HEK293T (cell line): ENCODE measurements at regions not wholly inside any gene's neighbourhood (a gene's known extent, or its start where the extent isn't known, plus 50 kb on each side); places are given as distances from the start of the nearest gene placed in this dataset.

Source experiments
- ARNT ChIP-seq: fragments of 450-650 bp; IDR thresholded peaks from 2 replicates; pipeline ENCODE4 v1.6.1; 2017; ENCODE audit warnings: mild to moderate bottlenecking
- BHLHE40 ChIP-seq: fragments of 450-650 bp; IDR thresholded peaks from 2 replicates; pipeline ENCODE4 v1.6.1; 2016; ENCODE audit warnings: mild to moderate bottlenecking, moderate library complexity, borderline replicate concordance
- ELF4 ChIP-seq: fragments of 450-650 bp; IDR thresholded peaks from 2 replicates; pipeline ENCODE4 v1.6.1; 2017; ENCODE audit warnings: antibody characterized with exemption
- FOXA1 ChIP-seq: fragments of 450-650 bp; IDR thresholded peaks from 2 replicates; pipeline ENCODE4 v1.6.1; 2016; ENCODE audit warnings: mild to moderate bottlenecking
- FOXK2 ChIP-seq: fragments of 450-650 bp; IDR thresholded peaks from 2 replicates; pipeline ENCODE4 v1.6.1; 2016; ENCODE audit warnings: mild to moderate bottlenecking
- L3MBTL2 ChIP-seq: fragments of 450-650 bp; conservative IDR thresholded peaks from 2 replicates; pipeline ENCODE4 v1.6.1; 2016; ENCODE audit warnings: mild to moderate bottlenecking
- PKNOX1 ChIP-seq: fragments of 450-650 bp; IDR thresholded peaks from 2 replicates; pipeline ENCODE4 v1.6.1; 2016
- SP1 ChIP-seq: fragments of 450-650 bp; IDR thresholded peaks from 2 replicates; pipeline ENCODE4 v1.6.1; 2017
- SUZ12 ChIP-seq: fragments of 450-650 bp; IDR thresholded peaks from 2 replicates; pipeline ENCODE4 v1.6.1; 2016; ENCODE audit warnings: mild to moderate bottlenecking
- TARDBP ChIP-seq: fragments of 450-650 bp; IDR thresholded peaks from 2 replicates; pipeline ENCODE4 v1.6.1; 2016
- ZNF384 ChIP-seq: fragments of 450-650 bp; IDR thresholded peaks from 2 replicates; pipeline ENCODE4 v1.6.1; 2016

GRCh38 chr15:91420689-91421088 is 320.6 kb downstream of the SV2B start:
- TF ChIP-seq SUZ12 = no peak
- TF ChIP-seq BHLHE40 = no peak
- TF ChIP-seq FOXK2 = no peak
- no peak for TF ChIP-seq TARDBP
- no peak for TF ChIP-seq SP1
- no peak for TF ChIP-seq ELF4
- TF ChIP-seq L3MBTL2 = no peak
- no peak for TF ChIP-seq FOXA1
- no peak for TF ChIP-seq PKNOX1
- no peak for TF ChIP-seq ZNF384
- no peak for TF ChIP-seq ARNT
